GM19035 (cell line): ENCODE measurements at regions not wholly inside any gene's neighbourhood (a gene's known extent, or its start where the extent isn't known, plus 50 kb on each side); places are given as distances from the start of the nearest gene placed in this dataset.

Source experiments
- ATAC-seq: cut with Tn5 transposase; IDR thresholded peaks from one replicate; pipeline ENCODE4 v1.9.1; 2021; ENCODE audit not compliant: unreplicated experiment

DNA sequence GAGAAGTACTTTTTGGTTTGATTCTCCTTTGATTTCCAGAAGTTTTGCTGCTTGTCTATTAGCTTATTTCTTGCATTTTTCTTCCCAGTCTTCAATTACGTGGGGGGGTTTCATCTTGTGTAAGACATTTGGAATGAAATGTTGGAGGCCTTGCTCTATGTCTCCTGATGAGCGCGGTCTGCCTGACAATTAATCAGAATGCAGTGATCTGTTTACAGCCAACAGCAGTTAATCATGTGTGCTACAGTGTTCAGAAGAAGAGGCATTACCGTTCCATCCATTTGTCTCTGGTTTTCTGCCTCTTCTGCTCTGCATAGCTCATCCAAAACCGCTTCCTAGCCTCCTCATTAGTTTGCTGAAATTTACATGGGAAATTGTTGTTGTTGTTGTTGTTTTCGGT, 134.4 kb upstream of the ST6GAL2 start:
- no peak for ATAC-seq

DNA sequence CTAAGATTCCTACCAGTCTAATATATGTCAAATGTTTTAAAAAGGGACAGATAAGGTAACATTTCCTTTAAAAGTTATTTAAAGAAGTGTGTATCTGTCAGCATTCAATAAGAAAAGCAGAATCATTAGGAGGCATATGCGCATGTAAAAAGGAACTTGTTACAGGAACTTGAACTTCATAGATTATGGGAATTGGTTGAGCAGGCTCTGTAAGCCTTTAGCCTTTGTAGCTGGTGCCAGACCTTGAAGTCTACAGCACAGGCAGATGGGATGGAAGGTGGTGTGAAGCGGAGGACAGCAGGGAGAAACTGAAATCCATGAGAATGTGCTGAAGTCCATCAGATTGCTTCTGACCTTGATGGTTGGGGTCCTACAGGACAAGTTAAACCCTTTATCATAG, 138.3 kb upstream of the ST6GAL2 start:
- no peak for ATAC-seq

DNA sequence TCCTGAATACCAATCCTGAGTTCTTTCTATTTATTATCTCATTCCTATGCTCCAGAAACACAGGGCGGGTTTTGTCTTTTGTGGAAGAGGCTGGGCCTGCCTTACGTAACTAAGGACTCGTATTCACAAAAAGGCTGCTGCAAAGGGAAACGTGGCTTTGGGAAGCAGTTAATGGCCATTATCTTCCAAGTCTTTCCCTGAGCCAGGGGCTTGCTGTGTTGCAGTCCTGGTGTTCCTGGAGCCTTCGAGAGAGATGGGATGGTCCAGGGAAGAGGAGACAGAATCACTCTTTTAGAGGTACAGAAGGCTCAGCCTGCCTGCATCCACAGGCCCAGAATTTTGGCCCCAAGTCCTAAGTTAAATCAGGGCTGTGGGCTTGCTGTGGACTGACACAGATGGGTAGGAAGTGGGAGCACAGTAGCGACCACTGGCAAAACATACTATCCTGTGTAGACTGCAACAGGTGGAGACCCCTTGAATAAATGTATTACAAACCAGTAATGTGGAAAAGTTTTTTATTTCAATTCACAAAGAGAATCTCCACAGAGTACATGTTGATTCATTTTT, 139.4 kb upstream of the ST6GAL2 start:
- ATAC-seq = no peak

DNA sequence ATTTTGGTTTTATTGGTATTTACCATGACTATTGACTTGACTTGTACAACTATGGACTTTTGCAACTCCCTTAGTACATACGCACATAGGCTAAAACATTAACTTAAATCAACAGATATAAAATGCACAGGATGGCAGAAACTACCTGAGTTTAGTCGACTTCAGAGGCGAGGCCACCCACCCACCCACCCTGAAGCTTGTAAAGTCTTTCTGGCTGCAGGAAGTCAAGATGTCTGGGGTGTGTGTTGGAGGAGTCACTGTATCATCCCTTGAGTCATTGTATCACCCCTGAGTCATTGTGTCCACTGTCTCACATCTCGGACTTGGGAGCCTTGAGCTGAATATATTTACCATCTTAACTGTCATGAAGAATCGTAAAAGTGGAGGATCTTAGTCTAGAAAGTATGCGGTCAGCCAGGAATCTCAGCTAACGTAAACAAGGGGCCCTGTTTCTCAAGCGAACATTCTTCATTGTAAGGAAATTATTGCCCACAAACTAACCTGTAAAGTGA, 140.0 kb upstream of the ST6GAL2 start:
- no peak for ATAC-seq

DNA sequence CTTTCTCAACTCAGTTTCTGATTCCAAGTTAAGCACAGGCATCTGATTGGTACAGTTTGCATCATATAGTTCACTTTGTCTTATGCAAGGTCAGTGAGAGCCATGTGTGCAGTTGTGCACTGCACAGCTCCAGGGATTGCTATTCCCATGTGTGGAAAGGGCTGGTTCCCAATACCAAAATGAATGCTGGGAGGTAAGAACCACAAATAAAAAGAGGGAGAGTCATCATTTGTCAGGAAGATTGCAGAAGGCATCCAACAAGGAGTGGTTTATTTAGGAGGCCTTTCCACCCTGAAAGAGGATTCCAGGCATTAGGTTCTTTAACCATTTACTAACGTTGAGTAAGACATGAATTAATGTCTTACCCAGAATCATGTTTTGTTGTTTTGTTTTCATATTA, 141.2 kb upstream of the ST6GAL2 start:
- no peak for ATAC-seq

DNA sequence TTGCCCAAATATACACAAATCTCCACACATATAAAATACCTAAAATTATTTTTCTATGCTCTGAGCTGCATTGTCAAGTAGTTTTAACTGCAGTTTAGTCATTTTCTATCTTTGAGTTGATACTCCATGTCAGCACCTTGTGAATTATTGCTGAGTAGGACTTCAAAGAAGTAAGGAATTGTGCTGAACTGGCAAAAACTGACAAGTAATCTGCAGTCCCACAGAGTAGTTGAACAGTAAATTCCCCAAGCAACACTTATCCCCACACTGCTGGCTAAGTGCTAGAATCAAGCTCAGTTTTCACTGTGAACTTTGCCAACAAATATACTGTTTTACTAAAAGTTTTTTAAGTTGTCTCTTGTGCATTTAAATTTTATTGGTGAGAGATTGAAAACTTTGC, 141.8 kb upstream of the ST6GAL2 start:
- no peak for ATAC-seq

DNA sequence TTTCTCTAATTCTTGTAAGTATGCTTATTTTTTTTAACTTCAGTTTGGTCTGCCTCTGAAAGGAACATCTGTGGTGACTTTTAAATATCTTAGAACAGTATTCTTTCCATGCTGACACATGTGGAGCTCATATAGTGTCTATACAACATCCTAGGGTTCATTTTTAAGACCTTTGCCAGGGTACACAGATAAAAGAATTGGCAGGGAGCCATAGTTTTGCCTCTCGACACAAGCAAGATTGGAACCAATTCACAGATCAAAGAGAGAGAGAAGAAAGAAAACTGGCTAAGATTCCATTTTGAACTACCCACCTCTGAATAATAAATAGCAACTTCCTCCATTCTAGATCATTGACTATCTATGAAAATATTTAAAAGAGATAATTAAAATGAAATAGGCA, 142.7 kb upstream of the ST6GAL2 start:
- ATAC-seq = no peak

DNA sequence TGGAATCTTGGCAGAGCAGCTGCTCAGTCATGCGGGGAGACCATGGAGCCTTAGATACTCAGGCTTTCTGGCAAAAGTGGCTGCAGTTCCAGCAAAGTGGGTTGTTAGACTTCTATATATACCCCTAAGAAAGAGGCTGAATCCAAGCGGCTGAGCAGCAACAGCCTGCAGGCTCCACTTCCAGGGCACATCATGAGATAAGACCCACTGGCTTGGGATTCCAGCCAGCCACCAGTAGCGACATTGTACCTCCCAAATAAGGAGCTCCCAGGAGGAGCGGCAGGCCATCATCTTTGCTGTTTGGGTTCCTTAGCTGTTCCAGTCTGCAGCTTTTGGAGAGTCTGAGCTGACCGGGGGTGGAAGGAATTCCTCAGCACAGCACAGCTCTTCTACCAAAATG, 150.3 kb upstream of the ST6GAL2 start:
- no peak for ATAC-seq

DNA sequence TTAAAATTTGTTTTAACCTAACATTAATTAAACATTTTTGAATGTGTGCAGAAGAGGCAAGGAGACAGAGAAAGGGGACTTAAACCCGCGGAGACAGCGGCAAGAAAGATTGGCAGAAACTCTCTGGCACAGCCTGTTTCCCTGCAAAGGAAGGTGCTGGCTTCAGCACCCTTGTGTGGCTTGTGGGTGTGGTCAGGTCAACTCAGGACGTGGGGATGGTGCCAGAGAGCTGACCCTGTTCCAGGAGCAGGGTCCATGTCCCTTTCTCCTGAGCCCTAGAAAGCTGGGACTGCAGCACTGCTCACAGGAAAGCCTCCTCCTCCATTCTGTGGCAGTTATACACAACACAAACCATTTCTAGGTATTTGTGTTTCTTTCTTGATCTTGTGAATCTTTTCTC, 176.2 kb upstream of the ST6GAL2 start:
- no peak for ATAC-seq

DNA sequence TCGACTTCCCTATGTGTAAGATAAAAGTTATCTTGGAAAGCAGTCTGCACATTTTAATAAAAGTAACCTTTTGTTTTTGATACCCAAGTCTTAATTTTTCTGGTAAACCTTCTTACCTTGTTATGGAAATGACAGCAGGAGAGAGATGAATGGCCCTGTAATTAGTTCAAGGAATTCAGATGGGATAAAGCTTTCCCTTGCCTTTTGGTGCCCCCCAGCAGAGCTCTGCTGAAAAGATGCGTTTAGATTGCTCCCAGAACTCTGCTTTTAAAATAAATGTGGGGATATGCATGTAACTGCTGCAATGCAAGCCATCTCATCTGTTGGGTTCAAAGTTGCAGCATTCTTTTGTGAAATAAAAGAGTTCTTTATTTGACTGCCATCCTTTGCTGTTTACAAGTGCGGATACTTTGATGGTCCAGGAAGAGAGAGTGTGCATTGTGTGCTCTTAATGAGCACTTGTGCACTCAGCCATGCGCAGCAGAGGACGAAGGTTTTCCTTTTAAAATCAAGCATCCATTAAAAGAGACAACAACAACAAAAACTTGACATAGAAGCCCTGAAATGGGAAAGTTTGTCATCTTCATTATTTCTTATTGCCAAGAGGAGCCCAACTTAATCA, 176.7 kb upstream of the ST6GAL2 start:
- ATAC-seq = no peak

DNA sequence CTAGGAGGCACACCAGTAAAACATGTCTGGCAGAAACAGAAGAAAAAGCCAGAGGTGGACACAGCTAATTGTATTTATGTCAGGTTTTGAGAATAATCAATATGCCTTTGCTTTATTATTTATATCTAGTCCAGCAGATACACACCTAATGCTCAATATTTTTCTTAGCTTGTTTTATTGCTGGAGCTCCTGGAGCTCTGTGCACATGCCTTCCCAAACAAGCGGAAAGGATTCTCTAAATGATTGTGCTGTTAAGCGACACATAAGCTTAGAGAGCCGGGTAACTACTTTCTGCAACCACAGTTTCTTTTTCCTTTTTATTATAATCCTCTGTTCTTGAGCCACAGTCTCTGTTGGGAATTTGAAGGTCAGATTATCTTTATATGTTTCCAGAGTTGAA, 177.3 kb upstream of the ST6GAL2 start:
- no peak for ATAC-seq

DNA sequence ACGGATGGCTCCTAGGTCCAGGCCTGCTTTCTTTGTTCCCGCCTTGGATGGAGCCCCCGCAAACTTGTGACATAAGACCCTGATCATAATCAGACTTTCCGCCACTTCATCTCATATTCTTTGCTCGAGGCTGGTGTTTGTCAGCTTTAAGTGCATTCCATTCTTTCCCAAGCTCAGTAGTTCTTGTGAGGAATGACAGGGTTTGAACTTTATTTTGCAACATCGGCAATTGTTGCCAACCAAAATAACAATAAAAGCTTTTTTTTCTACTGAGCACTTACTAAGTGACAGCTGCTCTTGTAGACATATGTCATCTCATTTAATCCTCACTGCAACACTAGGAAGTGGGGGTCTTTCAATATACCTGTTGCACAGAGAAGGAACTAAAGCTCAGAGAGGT, 178.8 kb upstream of the ST6GAL2 start:
- ATAC-seq = no peak

DNA sequence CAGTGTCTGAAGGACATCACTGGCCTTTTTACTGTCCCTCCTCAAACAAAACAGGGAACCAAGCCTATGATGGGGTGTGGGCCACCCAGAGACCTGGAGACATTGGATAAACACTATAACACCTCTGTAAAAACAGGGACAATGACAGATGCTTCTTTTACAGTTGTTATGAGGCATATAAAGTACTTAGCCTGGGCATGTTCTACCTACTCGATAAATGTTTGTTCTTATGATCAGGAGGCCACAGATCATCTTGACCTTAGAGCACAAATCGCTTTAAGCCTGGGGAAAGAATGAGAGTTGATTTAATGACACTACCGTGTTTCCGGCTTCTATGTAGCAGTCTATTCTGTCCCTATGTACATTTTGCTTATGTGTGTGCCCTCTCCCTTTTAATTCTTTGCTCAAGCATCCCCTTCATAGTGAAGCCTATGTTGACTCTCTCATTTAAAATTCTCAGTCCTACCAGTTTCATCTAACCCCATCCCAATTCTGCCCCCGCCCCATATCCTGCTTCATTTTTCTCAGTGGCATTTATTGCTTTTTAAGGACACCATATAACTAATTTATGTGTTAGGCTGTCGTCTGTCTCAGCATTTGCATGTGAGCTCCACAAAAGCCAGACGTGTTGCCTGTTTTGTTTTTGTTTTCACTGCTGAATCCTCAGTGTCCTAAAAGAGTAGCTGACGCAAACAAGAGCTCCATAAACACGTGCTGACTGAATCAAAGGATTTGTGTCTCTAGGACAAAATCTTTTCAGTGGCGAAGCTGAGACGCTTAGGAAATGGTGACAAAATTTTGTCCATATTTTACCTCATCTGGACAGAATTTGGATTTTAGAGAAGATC, 182.3 kb upstream of the ST6GAL2 start:
- ATAC-seq = no peak

DNA sequence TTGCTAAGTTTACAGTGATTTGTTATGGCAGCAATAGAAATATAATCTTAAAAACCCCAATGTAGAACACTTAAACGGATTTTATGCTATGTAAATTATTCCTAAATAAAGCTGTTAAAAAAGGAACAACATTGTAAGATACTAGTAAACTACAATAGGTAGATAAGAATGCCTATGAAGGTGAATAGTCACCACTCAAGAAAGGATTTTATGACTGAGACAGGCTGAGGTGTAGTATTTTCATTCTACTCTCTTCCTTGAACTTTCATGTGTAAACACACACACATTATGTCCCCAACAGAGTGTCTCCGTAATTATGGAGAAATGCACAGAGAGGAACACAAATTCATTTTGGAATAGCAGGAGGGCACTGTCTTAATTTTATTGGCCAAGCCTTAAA, 183.9 kb upstream of the ST6GAL2 start:
- no peak for ATAC-seq

DNA sequence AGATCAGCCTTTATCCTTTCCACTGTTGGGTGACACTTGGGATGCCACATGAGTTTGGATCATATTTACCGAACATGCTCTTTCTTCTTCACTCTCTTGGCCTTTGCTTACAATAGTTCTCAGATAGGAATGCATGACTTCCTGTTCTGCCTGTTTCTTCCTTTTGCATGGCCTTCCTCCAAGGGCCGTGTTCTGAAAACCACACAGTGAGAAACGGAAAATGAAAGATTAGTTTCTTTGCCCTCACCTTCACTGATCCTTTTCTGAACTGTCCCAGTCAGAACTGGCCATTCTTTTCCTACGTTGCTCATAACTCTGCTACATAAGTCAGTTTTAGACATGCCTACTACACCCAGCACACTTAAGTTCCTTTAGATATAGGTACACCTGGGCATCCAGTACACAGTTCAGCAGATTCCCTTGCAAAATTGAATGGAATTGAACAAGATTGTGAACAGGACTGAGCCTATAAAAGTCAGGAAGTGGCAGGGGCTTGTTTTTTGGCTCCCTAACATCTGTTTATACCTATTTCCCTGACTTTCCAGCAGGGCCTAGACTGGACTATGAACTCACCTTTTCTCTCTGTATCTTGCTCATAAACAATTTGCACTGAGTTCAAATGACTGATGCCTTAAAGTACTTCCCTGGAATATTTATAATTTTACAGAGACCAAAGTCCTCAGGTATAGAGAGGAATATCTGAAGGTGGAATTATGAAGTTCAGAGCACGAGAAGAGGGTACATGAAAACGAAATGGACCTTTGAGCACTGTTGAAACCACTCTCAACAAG, 186.4 kb upstream of the ST6GAL2 start:
- no peak for ATAC-seq

DNA sequence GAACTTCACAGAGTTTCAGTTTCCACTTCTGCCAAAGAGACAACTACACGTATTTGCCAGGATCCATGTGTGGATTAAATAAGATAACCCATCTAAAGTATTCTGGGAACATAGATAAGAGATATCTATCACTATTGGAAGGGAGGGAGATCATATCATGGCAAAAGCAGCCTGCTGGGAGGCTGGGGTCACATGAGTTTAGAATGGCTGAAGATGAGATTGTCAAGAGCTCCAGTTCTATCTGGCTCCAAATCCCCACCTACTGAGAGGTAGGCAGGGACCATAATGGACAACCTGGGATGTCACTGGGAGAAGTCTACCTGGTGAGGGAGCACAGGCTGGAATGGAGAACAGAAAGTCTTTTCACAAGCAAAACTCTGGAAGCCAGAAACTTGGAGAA, 192.6 kb upstream of the ST6GAL2 start:
- no peak for ATAC-seq

DNA sequence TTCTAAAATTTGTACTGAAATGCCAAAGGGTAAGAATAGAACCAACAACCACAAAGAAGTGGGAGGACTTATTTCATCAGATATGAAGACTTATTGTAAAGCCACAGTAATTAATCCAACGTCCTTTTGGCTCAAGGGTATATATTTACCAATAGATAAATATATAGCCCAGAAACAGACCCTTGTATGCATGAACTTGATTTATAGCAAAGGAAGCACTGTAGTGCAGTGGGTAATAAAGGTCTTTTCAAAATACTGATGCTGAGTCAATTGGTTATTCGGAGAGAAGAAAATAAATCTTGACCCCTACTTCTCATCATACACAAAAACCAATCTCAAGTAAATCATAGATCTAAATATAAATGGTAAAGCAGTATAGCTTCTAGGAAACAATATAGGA, 200.5 kb upstream of the ST6GAL2 start:
- no peak for ATAC-seq

DNA sequence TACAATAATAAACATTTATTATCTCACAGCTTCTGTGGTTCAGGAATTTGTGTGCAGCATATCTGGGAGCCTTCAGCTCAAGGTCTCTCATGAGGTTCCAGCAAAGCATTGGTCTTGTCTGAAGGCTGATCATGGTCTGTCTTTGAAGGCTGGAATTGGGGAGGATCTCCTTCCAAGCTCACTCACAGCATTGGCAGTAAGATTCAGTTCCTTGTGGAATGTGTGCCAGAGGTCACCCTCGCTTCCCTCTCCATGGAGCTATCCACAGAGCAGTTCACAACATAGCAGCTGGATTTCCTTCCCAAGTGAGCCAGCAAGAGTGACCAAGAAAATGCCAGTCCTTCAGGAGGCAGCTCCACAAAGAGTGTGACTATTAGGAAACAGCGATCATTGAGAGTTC, 202.2 kb upstream of the ST6GAL2 start:
- no peak for ATAC-seq

DNA sequence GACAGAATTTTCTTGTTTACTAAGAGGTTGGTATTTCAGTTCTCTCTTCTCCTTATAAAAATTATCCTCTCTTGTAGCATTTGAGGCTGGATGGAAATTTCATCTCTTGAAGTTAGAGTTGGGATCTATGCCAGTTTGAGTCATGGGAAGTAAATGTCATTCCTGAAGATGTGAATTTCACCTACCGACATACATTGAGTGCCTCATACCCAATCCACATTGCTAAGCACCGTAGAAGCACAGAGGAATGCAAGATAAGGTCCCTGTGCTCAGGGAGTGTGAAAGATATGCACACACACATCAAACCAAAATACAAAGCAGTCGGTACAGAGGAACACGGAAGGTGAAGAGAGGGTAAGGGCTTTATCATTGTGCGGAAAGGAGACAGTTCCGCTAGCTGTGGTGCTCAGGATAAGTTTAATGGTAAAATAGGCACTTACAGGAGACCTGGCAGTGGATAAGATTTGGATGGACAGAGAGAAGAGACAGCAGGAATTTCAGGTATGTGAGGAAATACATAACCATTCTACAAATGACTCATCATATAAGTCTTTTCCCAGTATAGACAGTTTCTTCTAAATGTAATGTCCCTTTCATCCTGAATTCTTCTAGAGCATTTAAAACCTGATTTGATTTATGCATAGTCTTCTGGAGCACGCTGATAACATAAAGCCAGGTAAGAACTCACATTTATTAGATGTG, 205.3 kb upstream of the ST6GAL2 start:
- ATAC-seq = no peak

DNA sequence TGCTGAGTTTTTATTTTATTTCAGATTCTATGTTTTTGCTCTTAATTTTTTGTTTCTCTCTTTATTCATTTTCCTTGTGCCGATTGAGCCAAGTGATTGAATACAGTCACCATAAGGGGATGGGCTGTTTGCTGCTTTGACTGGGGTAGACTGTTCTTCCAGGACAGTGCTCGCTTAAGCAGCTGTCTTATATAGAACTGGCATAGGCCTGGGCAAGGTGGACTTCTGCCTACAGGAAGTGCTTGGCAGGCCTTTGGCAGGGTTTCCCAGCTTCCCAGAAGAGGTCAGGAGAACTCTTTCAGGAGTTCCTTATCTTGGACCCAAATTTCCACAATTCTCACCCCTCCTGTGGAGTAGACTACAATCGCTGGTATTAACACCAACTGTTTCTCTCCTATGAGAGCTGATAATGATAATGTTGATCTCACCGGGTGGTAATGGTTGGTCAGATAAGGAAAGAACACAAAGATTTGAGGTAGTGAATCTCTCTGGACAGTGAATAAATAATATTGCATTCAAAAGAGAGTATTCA, 207.5 kb upstream of the ST6GAL2 start:
- no peak for ATAC-seq
